Esophagus squamous epithelium (tissue), 5 donors: ENCODE measurements at regions not wholly inside any gene's neighbourhood (a gene's known extent, or its start where the extent isn't known, plus 50 kb on each side); places are given as distances from the start of the nearest gene placed in this dataset.

Experiments
- DNase-seq: peaks from one replicate; lab custom pipeline; 2025; lab: John Stamatoyannopoulos, UW
- H3K27ac ChIP-seq, 4 donors: fragments of 200-600 bp; sonication (generic); one replicate each; pipeline ENCODE4 v1.5.1; 2016 to 2019; ENCODE audit warnings: mild to moderate bottlenecking in 1 of 4
- H3K27me3 ChIP-seq, 4 donors: fragments of 200-600 bp; sonication (generic); 1 replicate in 3 of 4; 2 replicates in 1 of 4; pipeline versions ENCODE4 v1.5.1 to v1.6.0; 2017 to 2021; ENCODE audit warnings: antibody characterized with exemption in 1 of 4
- H3K36me3 ChIP-seq, 3 donors: fragments of 200-600 bp; sonication (generic); one replicate each; pipeline ENCODE4 v1.5.1; 2016 to 2019
- H3K4me1 ChIP-seq, 3 donors: fragments of 200-600 bp; sonication (generic); one replicate each; pipeline ENCODE4 v1.5.1; 2017 to 2019
- H3K4me3 ChIP-seq, 4 donors: fragments of 200-600 bp; sonication (generic); 1 replicate in 3 of 4; 2 replicates in 1 of 4; pipeline ENCODE4 v1.5.1; 2016 to 2019; ENCODE audit warnings: mild to moderate bottlenecking in 2 of 4, moderate library complexity in 1 of 4
- H3K9me3 ChIP-seq, 3 donors: fragments of 200-600 bp; sonication (generic); one replicate each; pipeline ENCODE4 v1.5.1; 2016 to 2019
- POLR2A ChIP-seq, 4 donors: fragments of 450-650 bp; IDR thresholded peaks; one replicate each; pipeline ENCODE4 v1.6.1; 2017; ENCODE audit warnings: antibody characterized with exemption in 4 of 4, mild to moderate bottlenecking in 4 of 4, moderate library complexity in 3 of 4
- WGBS, 2 donors: methylation state at CpG; one replicate each; pipeline ENCODE4 v1.1.5; 2018; 5-methylcytosine and 5-hydroxymethylcytosine counted together
- intact Hi-C: fragments of 100-400 bp; cut with DNase I; formaldehyde crosslinking; loops from one replicate; pipeline ENCODE4 v1.15.0; 2022
- TF ChIP-seq, protein P1 (sequence below), 6 experiments: fragments of 450-650 bp in 4 of 6; fragments of 200-600 bp in 2 of 6; sonication (generic) in 2 of 6; IDR thresholded peaks; one replicate each; pipeline ENCODE4 v1.5.1; 2016 to 2019; ENCODE audit warnings: antibody characterized with exemption in 6 of 6, mild to moderate bottlenecking in 4 of 6, moderate library complexity in 4 of 6
- donor health status: DM: yes; HTN: yes; CAD: no.

DNA sequence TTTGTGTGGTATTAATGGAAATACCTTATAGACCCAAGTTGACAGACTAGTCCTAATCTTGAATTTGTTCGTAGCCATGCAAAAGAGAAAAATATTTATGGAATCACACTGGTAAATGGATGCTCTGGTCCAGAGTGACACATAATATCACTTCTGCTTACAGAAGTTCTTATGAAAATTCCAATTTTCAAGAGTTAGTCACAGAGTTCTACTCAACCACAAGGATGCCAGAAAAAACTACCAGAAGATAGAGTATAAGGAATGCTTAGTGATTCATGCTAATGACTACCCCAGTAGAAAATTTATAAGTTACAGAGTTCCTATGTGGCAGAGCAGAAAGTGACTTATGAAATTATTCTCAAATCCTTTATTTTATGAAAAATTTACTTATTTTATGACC, 1384.8 kb downstream of the FAM133A start:
- 88 to 93% methylated on average over 1 of the region's 1 CpG for WGBS, 2 donors
- intact Hi-C loops, result no loop called here
- TF ChIP-seq, protein P1, sequence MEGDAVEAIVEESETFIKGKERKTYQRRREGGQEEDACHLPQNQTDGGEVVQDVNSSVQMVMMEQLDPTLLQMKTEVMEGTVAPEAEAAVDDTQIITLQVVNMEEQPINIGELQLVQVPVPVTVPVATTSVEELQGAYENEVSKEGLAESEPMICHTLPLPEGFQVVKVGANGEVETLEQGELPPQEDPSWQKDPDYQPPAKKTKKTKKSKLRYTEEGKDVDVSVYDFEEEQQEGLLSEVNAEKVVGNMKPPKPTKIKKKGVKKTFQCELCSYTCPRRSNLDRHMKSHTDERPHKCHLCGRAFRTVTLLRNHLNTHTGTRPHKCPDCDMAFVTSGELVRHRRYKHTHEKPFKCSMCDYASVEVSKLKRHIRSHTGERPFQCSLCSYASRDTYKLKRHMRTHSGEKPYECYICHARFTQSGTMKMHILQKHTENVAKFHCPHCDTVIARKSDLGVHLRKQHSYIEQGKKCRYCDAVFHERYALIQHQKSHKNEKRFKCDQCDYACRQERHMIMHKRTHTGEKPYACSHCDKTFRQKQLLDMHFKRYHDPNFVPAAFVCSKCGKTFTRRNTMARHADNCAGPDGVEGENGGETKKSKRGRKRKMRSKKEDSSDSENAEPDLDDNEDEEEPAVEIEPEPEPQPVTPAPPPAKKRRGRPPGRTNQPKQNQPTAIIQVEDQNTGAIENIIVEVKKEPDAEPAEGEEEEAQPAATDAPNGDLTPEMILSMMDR (IDR thresholded peaks at IDR 0.05), result no peak
- no peak for TF ChIP-seq POLR2A (IDR thresholded peaks at IDR 0.05)
- Histone ChIP-seq H3K4me3 (no peak overlapping the region), H3K27me3 (no peaks in the 10 kb centered on the region), H3K36me3 (no peaks in the 10 kb centered on the region), H3K9me3 (no peaks in the 10 kb centered on the region), H3K27ac (no peak overlapping the region), H3K4me1 (no peaks in the 10 kb centered on the region)
- no peak for DNase-seq

- TF ChIP-seq, protein P1 (IDR thresholded peaks at IDR 0.05), result no peak
- TF ChIP-seq POLR2A (IDR thresholded peaks at IDR 0.05), result no peak
- intact Hi-C loops, result no loop called here
- Histone ChIP-seq H3K36me3 (no peaks in the 10 kb centered on the region), H3K27me3 (no peaks in the 10 kb centered on the region), H3K4me1 (no peaks in the 10 kb centered on the region), H3K4me3 (no peak overlapping the region), H3K9me3 (no peaks in the 10 kb centered on the region), H3K27ac (no peak overlapping the region)
- DNase-seq, result no peak
- 42 to 80% methylated on average over 2 of the region's 2 CpGs for WGBS, 2 donors
These were observed 1385.9 kb downstream of the FAM133A start for GRCh38 chrX:95059909-95060308.

DNA sequence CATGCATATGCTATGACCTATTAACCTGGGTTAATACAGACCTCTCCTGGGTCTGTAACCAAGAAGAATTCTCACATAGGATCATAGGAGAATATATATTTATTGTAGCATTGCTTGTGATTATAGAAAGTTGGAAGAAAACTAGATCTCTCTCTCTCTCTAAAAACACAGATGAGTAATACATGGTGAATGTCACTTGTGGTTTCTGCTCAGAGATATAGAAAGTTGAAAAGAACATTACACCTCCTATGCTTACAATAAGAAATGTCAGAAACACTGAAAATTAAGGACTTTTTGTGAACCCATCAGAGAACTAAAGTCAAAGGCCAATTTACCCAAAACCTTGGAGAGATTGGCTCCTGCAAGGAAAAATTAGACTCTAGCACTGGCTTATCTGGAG, 1389.5 kb downstream of the FAM133A start:
- no peak for DNase-seq
- no peaks in the 10 kb centered on the region for H3K4me1 ChIP-seq
- TF ChIP-seq, protein P1 (IDR thresholded peaks at IDR 0.05), result no peak
- no peak for TF ChIP-seq POLR2A (IDR thresholded peaks at IDR 0.05)
- no peaks in the 10 kb centered on the region for H3K27me3 ChIP-seq
- no peak overlapping the region for H3K27ac ChIP-seq
- H3K9me3 ChIP-seq, result no peaks in the 10 kb centered on the region
- H3K36me3 ChIP-seq, result no peaks in the 10 kb centered on the region
- intact Hi-C loops, result no loop called here
- H3K4me3 ChIP-seq, result no peak overlapping the region

- intact Hi-C loops, result no loop called here
- Histone ChIP-seq H3K27ac (no peak overlapping the region), H3K27me3 (no peaks in the 10 kb centered on the region), H3K36me3 (no peaks in the 10 kb centered on the region), H3K4me1 (no peaks in the 10 kb centered on the region), H3K4me3 (no peak overlapping the region), H3K9me3 (no peaks in the 10 kb centered on the region)
- TF ChIP-seq, protein P1 (IDR thresholded peaks at IDR 0.05), result no peak
- no peak for TF ChIP-seq POLR2A (IDR thresholded peaks at IDR 0.05)
- 19 to 38% methylated on average over 1 of the region's 1 CpG for WGBS, 2 donors
- DNase-seq, result no peak
These were observed 1391.1 kb downstream of the FAM133A start for GRCh38 chrX:95065151-95065550.

GRCh38 chrX:95071052-95071451, 1397.0 kb downstream of the FAM133A start:
- Histone ChIP-seq H3K27ac (no peak overlapping the region), H3K9me3 (no peaks in the 10 kb centered on the region), H3K27me3 (no peaks in the 10 kb centered on the region), H3K4me1 (no peaks in the 10 kb centered on the region), H3K36me3 (no peaks in the 10 kb centered on the region), H3K4me3 (no peak overlapping the region)
- WGBS, 2 donors, result 76 to 90% methylated on average over 1 of the region's 1 CpG
- no peak for DNase-seq
- intact Hi-C loops, result no loop called here
- TF ChIP-seq POLR2A (IDR thresholded peaks at IDR 0.05), result no peak
- TF ChIP-seq, protein P1 (IDR thresholded peaks at IDR 0.05), result no peak
